ENCODE measurements at regions not wholly inside any gene's neighbourhood (a gene's known extent, or its start where the extent isn't known, plus 50 kb on each side); places are given as distances from the start of the nearest gene placed in this dataset.

DNA sequence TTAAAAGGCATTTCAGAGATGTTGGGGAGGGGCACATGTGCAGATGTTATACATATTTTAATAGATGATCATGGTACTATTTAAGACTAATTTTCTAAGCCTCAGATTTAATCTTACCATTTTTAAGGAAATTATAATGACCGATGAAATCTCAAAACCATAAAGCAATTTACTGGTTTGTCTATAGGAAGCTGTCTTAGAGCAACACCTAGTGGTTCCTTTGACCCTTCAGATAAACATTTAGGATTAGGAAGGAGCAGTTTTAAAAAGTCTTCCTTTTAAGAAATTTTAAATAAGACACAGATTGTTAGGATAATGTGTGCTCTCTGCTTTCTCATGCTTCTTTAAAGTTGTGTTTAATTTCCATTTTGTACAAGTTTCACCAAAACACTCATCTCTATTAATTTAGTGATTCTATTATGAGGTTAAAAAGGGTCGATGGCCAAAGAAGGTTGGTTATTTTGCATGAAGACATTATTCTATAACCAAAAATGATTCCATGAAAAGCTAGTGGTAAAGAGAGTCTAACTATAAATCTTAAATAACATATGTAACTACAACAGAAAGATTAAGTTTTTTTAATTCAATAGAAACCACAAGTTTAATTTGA is 376.4 kb downstream of the HACE1 start:
- TF ChIP-seq, protein P1, sequence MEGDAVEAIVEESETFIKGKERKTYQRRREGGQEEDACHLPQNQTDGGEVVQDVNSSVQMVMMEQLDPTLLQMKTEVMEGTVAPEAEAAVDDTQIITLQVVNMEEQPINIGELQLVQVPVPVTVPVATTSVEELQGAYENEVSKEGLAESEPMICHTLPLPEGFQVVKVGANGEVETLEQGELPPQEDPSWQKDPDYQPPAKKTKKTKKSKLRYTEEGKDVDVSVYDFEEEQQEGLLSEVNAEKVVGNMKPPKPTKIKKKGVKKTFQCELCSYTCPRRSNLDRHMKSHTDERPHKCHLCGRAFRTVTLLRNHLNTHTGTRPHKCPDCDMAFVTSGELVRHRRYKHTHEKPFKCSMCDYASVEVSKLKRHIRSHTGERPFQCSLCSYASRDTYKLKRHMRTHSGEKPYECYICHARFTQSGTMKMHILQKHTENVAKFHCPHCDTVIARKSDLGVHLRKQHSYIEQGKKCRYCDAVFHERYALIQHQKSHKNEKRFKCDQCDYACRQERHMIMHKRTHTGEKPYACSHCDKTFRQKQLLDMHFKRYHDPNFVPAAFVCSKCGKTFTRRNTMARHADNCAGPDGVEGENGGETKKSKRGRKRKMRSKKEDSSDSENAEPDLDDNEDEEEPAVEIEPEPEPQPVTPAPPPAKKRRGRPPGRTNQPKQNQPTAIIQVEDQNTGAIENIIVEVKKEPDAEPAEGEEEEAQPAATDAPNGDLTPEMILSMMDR (IDR thresholded peaks at IDR 0.05; ENCODE audit: insufficient read depth, low read length, poor library complexity, severe bottlenecking): no peak
- no peak for TF ChIP-seq EZH2phosphoT487 (conservative IDR thresholded peaks at IDR 0.05; ENCODE audit: low read length)
